ENCODE measurements at regions not wholly inside any gene's neighbourhood (a gene's known extent, or its start where the extent isn't known, plus 50 kb on each side); places are given as distances from the start of the nearest gene placed in this dataset.

DNA sequence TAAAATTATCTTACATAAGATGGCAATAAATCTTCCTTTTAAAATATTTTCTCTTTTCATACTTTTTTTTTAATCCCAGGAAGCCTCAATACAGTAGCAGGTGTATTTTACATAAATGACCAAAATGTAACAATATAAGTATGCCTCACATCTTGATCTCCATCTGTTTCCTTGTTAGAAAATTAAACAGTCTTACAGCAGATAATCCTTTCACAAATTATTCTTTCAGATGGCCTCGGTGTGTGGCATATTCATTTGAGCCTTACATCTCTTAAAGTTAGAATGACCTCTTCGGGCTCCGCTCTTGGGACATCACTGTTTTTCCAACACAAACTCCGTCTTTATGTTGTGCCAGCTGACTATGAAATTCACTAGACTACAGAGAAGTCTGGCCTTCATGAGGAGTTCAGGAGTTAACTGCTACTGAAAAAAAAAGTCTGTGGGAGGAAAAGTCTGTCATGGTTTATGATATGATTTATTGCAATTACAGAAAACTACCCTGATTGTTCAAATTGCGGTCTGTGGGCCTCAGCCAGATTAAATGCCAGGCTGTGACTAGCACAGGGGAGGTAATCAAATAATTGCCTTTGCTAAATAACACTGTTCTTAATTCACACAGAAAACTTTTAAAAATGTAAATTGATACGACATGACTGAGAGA is 292.9 kb upstream of the PUM3 start:
- Histone ChIP-seq H3K4me1 (ENCODE audit: insufficient read depth, insufficient read length) (no peaks in the 10 kb centered on the region), H3K9ac (ENCODE audit: insufficient read length, low read depth) (no peak overlapping the region), H3K9me3 (ENCODE audit: insufficient read depth, low read length) (peaks cover 12% of the 10 kb centered on the region), H3K27me3 (ENCODE audit: insufficient read depth, insufficient read length) (no peaks in the 10 kb centered on the region), H3K36me3 (ENCODE audit: insufficient read depth, insufficient read length, low read length) (no peaks in the 10 kb centered on the region), H3K4me3 (ENCODE audit: insufficient read length, low read depth) (no peak overlapping the region)
- DNase-seq (ENCODE audit: low read depth, low spot score): no peak
- TF ChIP-seq YY1 (IDR thresholded peaks at IDR 0.05; ENCODE audit: insufficient read depth, insufficient read length): no peak
- no peak for TF ChIP-seq SUZ12 (IDR thresholded peaks at IDR 0.05; ENCODE audit: extremely low read depth, insufficient read depth, insufficient read length)
- TF ChIP-seq ZNF274 (IDR thresholded peaks at IDR 0.05; ENCODE audit: low read depth, low read length): no peak

DNA sequence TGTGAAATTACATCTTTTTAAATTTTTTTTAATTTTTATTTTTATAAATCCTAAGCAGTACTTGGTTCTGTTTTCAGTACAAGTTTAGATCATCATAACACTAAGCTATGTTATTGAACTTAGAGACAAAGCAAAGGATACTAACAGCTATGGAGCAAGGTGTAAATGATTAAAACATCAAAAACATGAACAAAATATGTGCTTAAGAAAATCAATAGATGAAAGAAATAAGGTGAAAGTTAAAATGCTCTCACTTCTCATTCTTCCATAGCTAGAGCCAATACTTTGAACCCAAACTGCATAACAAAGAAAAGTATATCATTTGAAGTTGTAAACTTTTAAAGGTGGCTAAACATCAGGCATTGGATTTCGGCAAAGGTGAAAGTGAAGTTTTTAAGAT is 292.3 kb upstream of the PUM3 start:
- Histone ChIP-seq H3K4me3 (ENCODE audit: insufficient read length, low read depth) (no peak overlapping the region), H3K9me3 (ENCODE audit: insufficient read depth, low read length) (peaks cover 12% of the 10 kb centered on the region), H3K9ac (ENCODE audit: insufficient read length, low read depth) (no peak overlapping the region), H3K36me3 (ENCODE audit: insufficient read depth, insufficient read length, low read length) (no peaks in the 10 kb centered on the region), H3K27me3 (ENCODE audit: insufficient read depth, insufficient read length) (no peaks in the 10 kb centered on the region), H3K4me1 (ENCODE audit: insufficient read depth, insufficient read length) (no peaks in the 10 kb centered on the region)
- DNase-seq (ENCODE audit: low read depth, low spot score): no peak
- TF ChIP-seq YY1 (IDR thresholded peaks at IDR 0.05; ENCODE audit: insufficient read depth, insufficient read length) (no peak), ZNF274 (IDR thresholded peaks at IDR 0.05; ENCODE audit: low read depth, low read length) (no peak)

DNA sequence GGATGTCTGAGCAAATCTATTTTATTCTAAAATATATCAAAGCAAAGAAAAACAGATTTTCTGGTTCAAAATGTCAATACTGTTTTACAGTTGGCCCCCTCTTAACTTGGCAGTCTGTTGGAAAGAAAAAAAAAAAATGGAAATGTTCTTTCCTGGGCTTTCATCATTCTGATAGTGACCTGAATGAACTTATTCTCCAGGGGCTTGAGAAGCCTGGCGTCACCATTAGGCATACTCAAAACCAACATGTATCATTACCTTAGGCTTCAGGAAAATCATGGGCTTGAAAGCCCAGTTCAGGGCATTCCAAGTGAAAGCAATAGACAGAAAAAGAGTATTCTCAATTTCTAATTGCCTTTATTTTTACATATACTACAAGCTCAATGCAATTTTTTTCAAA is 283.7 kb upstream of the PUM3 start:
- no peak overlapping the region for H3K9ac ChIP-seq (ENCODE audit: insufficient read length, low read depth)
- no peak for DNase-seq (ENCODE audit: low read depth, low spot score)

DNA sequence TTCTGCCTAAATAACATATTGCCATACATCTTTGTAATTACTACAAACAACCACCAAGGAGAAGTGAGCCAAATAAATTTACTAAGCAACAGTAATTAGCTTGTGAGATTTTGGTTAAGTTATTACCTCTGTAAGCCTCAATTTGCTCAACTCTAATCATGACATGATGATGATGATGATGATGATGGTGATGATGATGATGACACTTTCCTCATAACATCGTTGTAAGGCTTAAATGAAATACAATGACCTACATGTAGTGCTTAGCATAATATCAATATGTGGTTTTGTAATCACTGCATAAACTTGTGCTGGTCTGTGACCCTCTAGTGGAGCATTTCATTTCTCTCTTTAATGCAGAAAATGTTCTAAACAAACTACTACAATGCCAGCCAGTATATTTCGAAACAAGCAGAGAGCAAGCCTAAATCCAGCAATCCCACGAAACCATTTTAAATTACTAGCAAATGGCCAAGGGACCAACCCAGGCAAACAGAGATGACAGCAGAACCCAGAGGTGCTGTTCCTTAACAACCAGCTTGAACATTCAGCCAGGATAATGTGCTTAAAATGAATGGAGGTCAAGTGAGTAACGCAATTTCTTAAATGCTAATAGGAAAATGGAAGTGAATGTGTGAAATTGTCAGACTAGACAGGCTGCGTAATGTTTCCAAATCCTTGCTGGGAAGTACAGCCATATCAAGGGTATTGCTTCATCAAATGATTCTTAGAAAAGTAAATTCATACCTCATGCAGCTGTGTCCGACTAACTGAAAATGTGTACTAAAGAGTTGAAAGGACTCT is 281.9 kb upstream of the PUM3 start:
- no peaks in the 10 kb centered on the region for H3K4me1 ChIP-seq (ENCODE audit: insufficient read depth, insufficient read length)
- H3K9ac ChIP-seq (ENCODE audit: insufficient read length, low read depth): no peak overlapping the region
- no peaks in the 10 kb centered on the region for H3K36me3 ChIP-seq (ENCODE audit: insufficient read depth, insufficient read length, low read length)
- H3K27me3 ChIP-seq (ENCODE audit: insufficient read depth, insufficient read length): no peaks in the 10 kb centered on the region
- H3K4me3 ChIP-seq (ENCODE audit: insufficient read length, low read depth): no peak overlapping the region
- no peak for TF ChIP-seq YY1 (IDR thresholded peaks at IDR 0.05; ENCODE audit: insufficient read depth, insufficient read length)
- no peak for TF ChIP-seq ZNF274 (IDR thresholded peaks at IDR 0.05; ENCODE audit: low read depth, low read length)
- TF ChIP-seq SUZ12 (IDR thresholded peaks at IDR 0.05; ENCODE audit: extremely low read depth, insufficient read depth, insufficient read length): no peak
- no peak for DNase-seq (ENCODE audit: low read depth, low spot score)
- no peaks in the 10 kb centered on the region for H3K9me3 ChIP-seq (ENCODE audit: insufficient read depth, low read length)

More for the DNA sequence above, 283.7 kb upstream of the PUM3 start:
- H3K4me1 ChIP-seq (ENCODE audit: insufficient read depth, insufficient read length): no peaks in the 10 kb centered on the region
- no peaks in the 10 kb centered on the region for H3K36me3 ChIP-seq (ENCODE audit: insufficient read depth, insufficient read length, low read length)
- no peaks in the 10 kb centered on the region for H3K27me3 ChIP-seq (ENCODE audit: insufficient read depth, insufficient read length)
- H3K9me3 ChIP-seq (ENCODE audit: insufficient read depth, low read length): no peaks in the 10 kb centered on the region
- TF ChIP-seq ZNF274 (IDR thresholded peaks at IDR 0.05; ENCODE audit: low read depth, low read length) (no peak), SUZ12 (IDR thresholded peaks at IDR 0.05; ENCODE audit: extremely low read depth, insufficient read depth, insufficient read length) (no peak), YY1 (IDR thresholded peaks at IDR 0.05; ENCODE audit: insufficient read depth, insufficient read length) (no peak)
- H3K4me3 ChIP-seq (ENCODE audit: insufficient read length, low read depth): no peak overlapping the region

DNA sequence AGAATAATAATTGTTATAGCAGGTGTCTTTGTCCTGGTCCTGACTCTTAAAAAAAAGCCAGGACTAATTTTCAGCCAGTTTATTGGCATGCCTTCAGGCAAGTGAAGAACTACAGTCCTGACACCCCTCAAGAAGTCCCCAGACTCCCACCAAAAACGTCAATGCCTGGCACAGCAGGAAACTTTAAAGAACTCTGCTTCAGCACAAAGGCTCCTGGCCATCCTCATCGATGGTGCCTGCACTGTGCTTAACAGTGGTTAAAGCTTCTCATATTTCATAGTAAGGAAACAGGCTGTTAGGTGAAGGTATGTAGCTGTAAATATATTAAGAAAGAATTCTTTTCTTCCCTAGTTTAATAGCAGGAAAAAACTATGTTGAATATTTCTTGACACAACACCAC is 280.1 kb upstream of the PUM3 start:
- TF ChIP-seq YY1 (IDR thresholded peaks at IDR 0.05; ENCODE audit: insufficient read depth, insufficient read length) (no peak), SUZ12 (IDR thresholded peaks at IDR 0.05; ENCODE audit: extremely low read depth, insufficient read depth, insufficient read length) (no peak), ZNF274 (IDR thresholded peaks at IDR 0.05; ENCODE audit: low read depth, low read length) (no peak)
- Histone ChIP-seq H3K27me3 (ENCODE audit: insufficient read depth, insufficient read length) (no peaks in the 10 kb centered on the region), H3K9me3 (ENCODE audit: insufficient read depth, low read length) (no peaks in the 10 kb centered on the region), H3K9ac (ENCODE audit: insufficient read length, low read depth) (no peak overlapping the region), H3K36me3 (ENCODE audit: insufficient read depth, insufficient read length, low read length) (no peaks in the 10 kb centered on the region), H3K4me3 (ENCODE audit: insufficient read length, low read depth) (no peak overlapping the region), H3K4me1 (ENCODE audit: insufficient read depth, insufficient read length) (no peaks in the 10 kb centered on the region)
- DNase-seq (ENCODE audit: low read depth, low spot score): peak; percentile 8

DNA sequence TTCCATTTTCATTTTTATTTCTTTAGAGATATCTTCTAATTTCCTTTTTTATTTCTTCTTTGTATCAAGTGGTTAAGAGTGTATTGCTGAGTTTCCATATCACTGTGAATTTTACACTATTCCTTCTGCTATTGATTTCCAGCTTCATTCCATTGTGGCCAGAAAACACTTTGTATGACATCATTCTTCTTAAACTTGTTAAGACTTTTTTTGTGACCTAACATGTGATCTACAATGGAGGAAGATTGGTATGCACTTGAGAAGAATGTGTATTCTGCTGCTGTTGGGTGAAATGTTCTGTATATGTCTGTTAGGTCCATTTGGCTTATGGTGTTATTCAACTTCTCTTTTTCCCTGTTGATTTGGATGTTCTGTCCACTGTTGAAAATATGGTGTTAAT is 274.2 kb upstream of the PUM3 start:
- H3K4me1 ChIP-seq (ENCODE audit: insufficient read depth, insufficient read length): no peaks in the 10 kb centered on the region

DNA sequence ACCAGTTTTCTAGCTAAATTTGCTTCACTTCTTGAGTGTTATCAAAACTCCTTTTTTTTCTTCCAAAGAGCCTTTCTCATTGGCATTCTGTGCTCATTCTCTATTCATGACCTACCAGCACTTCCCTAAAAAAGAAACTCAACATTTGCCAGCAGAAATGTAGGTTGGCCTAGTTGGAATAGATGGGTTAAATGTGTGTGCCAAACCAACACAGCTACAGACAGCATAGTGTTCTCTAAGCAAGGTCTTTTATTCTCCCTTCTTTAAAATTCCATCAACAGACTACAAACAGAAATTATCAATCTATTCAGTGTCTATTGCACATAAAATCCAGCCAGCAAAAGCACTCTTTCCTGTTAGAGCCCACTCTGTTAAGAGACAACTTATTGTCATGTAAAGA is 255.8 kb upstream of the PUM3 start:
- Histone ChIP-seq H3K4me3 (ENCODE audit: insufficient read length, low read depth) (no peak overlapping the region), H3K9ac (ENCODE audit: insufficient read length, low read depth) (no peak overlapping the region), H3K9me3 (ENCODE audit: insufficient read depth, low read length) (peaks cover 7% of the 10 kb centered on the region; the same call in 1 of the 2 replicates), H3K36me3 (ENCODE audit: insufficient read depth, insufficient read length, low read length) (no peaks in the 10 kb centered on the region), H3K4me1 (ENCODE audit: insufficient read depth, insufficient read length) (no peaks in the 10 kb centered on the region), H3K27me3 (ENCODE audit: insufficient read depth, insufficient read length) (no peaks in the 10 kb centered on the region)
- no peak for DNase-seq (ENCODE audit: low read depth, low spot score)
- TF ChIP-seq ZNF274 (IDR thresholded peaks at IDR 0.05; ENCODE audit: low read depth, low read length): no peak
- no peak for TF ChIP-seq SUZ12 (IDR thresholded peaks at IDR 0.05; ENCODE audit: extremely low read depth, insufficient read depth, insufficient read length)
- no peak for TF ChIP-seq YY1 (IDR thresholded peaks at IDR 0.05; ENCODE audit: insufficient read depth, insufficient read length)

More for the DNA sequence above, 274.2 kb upstream of the PUM3 start:
- Histone ChIP-seq H3K36me3 (ENCODE audit: insufficient read depth, insufficient read length, low read length) (no peaks in the 10 kb centered on the region), H3K27me3 (ENCODE audit: insufficient read depth, insufficient read length) (no peaks in the 10 kb centered on the region), H3K9me3 (ENCODE audit: insufficient read depth, low read length) (no peaks in the 10 kb centered on the region), H3K4me3 (ENCODE audit: insufficient read length, low read depth) (no peak overlapping the region), H3K9ac (ENCODE audit: insufficient read length, low read depth) (no peak overlapping the region)
- DNase-seq (ENCODE audit: low read depth, low spot score): no peak
- TF ChIP-seq ZNF274 (IDR thresholded peaks at IDR 0.05; ENCODE audit: low read depth, low read length) (no peak), YY1 (IDR thresholded peaks at IDR 0.05; ENCODE audit: insufficient read depth, insufficient read length) (no peak), SUZ12 (IDR thresholded peaks at IDR 0.05; ENCODE audit: extremely low read depth, insufficient read depth, insufficient read length) (no peak)

Measured in NT2/D1 (cell line).